HG02678 (cell line): ENCODE measurements at regions not wholly inside any gene's neighbourhood (a gene's known extent, or its start where the extent isn't known, plus 50 kb on each side); places are given as distances from the start of the nearest gene placed in this dataset.

ENCODE experiments used
- ATAC-seq: cut with Tn5 transposase; IDR thresholded peaks from one replicate; pipeline ENCODE4 v1.9.1; 2021; ENCODE audit warnings: mild to moderate bottlenecking, moderate library complexity; ENCODE audit not compliant: unreplicated experiment

DNA sequence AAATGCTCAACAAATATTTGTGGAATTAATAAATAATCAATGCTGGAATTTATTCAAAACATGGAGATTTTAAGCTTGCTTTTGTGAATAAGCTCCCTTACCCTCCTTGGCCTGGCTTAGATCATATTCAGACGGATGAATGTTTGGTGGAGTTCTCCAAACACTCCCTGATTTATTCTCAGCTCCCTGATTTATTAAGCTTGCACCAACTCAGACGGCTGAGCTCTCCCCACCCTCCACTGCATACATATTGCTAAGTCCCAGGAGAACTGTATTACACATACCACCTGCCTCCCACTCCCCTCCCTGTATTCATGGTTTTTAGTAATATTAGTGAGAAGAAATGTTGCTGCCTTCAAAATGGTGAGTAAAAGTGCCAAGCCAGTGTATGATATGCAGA lies 1057.5 kb downstream of the SORCS3 start:
- ATAC-seq: no peak

DNA sequence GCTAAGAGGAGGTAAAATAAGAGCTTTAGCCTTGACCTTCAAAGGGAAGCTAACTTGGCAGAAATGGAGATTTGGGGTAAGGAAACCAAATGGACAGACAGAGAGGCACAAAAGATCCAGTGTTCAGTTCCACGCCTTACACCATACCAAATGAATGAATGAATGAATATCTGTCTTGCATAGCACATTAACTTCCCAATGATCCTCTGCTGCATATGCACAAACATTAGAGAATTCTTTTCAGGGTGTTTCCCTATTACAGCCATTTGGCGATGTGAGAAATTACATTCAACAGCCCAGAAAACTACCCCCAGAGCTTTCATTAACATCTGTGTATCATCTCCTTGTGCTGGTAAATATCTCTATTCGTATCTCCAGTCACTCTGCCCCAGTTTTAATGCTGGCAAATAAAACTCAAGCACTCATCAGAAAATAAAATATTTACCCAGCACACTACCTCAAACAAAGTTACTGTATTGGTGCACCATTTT lies 1056.2 kb downstream of the SORCS3 start:
- no peak for ATAC-seq

GRCh38 chr10:105691811-105692210 lies 1050.7 kb downstream of the SORCS3 start:
- ATAC-seq: no peak

GRCh38 chr10:105682911-105683310 lies 1041.8 kb downstream of the SORCS3 start:
- ATAC-seq: no peak

DNA sequence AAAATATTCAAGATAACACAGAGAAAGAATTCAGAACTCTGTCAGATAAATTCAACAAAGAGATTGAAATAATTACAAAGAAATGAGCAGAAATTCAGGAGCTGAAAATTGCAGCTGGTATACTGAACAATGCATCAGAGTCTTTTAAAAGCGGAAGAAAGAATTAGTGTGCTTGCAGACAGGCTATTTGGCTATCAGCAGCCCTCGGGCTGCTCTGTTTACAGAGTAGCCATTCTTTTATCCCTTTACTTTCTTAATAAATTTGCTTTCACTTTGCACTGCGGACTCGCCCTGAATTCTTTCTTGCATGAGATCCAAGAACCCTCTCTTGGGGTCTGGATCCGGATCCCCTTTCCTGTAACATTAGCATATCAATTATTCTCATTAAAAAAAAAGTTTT lies 1040.0 kb downstream of the SORCS3 start:
- ATAC-seq: no peak

DNA sequence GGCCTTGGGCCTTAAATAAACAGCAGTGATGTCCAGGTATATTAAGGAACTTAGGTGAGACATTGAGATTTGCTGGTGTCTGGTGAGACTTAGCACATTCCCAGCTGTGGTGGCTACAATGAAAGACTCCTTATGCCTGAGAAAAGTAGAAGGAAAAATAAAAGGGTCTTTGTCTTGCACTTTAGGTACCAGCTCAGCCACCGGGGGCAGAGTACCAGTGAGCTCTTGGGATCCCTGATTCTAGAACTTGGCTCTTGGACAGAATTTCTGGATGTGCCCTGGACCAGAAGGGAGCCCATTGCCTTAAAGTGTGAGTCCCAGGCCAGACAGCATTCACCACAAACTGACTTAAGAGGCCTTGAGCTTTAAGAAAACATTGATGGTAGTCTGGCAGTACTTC lies 1038.7 kb downstream of the SORCS3 start:
- ATAC-seq: no peak

DNA sequence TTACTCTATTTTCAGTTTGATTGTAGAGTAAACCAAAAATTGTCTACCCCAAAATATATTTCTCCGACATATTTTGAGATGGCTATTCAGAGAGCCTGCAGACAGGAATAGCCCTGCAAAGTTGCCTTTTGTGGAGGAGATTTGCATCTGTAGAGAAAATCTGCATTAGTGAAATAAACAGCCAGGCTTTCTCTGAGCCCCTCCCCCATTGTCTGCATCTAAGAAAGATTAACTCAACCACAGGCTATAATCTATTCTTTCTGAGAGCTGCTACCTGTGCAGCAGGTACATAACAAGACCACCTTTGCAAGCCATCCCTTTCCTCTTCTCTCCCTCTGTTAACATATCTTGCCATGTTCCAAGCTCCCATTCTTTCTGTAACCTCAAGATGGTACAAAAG lies 1034.2 kb downstream of the SORCS3 start:
- no peak for ATAC-seq

DNA sequence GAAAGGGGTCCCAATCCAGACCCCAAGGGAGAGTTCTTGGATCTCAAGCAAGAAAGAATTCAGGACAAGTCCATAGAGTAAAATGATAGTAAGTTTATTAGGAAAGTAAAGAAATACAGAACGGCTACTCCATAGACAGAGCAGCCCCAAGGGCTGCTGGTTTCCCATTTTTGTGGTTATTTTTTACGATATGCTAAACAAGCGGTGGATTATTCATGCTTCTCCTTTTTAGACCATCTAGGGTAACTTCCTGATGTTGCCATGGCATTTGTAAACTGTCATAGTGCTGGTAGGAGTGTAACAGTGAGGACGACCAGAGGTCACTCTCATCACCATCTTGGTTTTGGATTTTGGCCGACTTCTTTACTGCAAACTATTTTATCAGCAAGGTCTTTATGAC lies 1033.4 kb downstream of the SORCS3 start:
- no peak for ATAC-seq

DNA sequence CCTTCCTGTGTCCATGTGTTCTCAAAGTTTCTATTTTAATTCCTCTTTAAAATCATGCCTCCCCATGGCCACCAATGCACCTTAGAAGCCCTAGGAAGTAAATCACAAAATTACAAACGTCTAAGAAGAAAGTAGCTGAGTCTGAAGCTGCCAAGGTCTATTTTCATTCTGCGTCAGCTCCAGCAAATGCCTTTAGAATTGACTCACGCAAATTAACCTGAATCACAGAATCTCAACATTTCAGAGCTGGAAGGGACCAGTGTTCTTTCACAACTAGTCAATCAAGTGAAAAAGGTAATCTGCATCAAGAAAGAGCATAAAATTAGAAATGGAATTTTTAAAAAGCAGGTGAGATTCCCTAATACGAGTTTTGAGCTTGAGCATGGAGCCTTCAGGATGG lies 1017.6 kb downstream of the SORCS3 start:
- ATAC-seq: no peak

DNA sequence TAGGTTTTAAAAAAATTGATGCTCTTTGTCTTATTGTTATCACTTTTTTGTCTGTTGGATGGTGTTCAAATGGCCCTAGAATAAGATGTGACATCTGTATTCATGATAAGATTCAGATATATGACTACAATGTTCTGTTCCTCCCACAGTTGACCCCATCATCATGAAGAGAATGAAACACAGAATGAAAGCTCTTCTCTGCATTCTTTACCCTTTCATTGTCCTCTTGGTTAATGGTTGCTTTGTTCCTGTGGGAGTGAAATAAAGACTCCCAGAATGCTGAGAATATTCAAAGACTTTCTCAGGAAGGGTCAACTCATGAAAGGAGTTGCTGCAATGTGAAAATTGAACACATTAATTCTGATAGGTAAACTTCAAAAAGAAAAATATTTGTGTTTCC lies 1015.8 kb downstream of the SORCS3 start:
- ATAC-seq: no peak

DNA sequence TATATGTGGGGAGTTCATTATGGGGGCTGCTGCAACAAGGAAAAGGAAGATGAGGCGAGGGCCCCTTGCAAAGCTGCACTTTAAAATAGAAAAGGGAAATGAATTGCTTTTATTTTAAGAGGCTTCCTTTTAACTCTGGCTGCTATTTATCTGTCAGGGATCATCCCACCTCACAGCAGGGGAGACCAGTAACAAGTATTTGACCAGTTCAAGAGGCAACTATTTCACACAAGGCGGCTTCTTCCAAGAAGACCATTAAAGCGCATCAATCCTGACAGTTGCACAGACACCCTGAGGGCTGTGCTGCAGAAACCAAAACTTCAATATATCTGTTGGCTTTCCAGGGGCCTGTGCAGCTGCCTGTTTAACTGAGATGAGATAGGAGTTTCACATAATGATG lies 1009.2 kb downstream of the SORCS3 start:
- no peak for ATAC-seq

GRCh38 chr10:105647354-105647753 lies 1006.3 kb downstream of the SORCS3 start:
- ATAC-seq: no peak

- ATAC-seq: no peak
Observed at GRCh38 chr10:105644978-105645377, 1003.9 kb downstream of the SORCS3 start.

- ATAC-seq: no peak
Observed at GRCh38 chr10:105644559-105644958, 1003.5 kb downstream of the SORCS3 start.

DNA sequence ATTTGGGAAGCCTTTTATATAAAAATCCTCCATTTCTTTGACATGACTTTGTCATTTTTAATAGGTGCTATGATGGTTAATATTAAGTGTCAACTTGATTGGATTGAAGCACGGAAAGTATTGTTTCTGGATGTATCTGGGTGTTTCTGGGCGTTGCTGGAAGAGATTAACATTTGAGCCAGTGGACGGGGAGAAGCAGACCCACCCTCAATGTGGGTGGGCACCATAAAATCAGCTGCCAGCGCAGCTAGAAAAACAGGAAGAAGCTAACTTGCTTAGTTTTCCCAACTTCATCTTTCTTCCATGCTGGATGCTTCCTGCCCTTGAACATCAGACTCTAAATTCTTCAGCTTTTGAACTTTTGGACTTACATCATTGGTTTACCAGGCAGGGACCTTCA lies 1003.0 kb downstream of the SORCS3 start:
- no peak for ATAC-seq

- no peak for ATAC-seq
Observed at GRCh38 chr10:105643660-105644059, 1002.6 kb downstream of the SORCS3 start.

DNA sequence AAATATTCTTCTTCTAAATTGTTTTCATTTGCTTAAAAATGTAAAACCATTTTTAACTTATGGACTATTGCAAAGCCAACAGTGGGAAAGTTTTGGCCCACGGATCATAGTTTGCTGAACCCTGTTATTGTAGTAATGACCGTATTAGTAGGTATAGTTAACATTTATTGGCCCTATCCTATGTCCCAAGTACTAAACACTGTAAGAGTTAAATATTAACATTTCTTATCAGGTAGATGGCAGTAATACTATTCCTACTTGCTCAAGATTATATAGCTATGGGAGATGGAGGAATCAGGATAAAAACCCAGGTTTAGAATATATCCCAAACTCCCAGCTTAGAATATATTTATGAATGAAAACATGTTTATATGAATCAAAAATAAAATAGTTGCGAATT lies 993.2 kb downstream of the SORCS3 start:
- ATAC-seq: no peak

- ATAC-seq: no peak
Observed at GRCh38 chr10:105615715-105616365, 974.8 kb downstream of the SORCS3 start.

DNA sequence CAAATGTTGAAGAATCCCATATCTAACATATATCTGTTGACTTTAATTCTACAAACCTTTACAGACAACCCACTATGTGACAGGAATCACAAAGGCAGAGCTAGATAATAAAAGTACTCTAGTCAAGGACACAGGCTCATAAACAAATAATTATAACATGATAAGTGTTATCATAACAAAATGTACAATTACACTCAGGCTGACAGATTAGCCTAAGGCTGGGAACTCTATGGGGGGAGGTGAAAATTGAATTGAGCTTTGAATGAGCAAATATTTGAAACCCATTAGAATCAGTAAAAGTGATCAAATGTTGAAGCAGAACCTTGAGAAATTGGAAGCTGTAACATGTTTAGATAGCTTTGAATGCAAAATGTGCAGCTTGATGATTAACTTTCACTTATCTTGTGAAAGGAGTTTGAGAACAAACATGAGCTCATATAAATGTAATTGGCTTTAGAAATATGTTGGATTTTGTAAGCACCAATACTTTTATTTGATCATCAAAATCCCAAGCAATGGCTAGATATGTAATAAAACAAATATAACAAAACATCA lies 970.2 kb downstream of the SORCS3 start:
- ATAC-seq: no peak

DNA sequence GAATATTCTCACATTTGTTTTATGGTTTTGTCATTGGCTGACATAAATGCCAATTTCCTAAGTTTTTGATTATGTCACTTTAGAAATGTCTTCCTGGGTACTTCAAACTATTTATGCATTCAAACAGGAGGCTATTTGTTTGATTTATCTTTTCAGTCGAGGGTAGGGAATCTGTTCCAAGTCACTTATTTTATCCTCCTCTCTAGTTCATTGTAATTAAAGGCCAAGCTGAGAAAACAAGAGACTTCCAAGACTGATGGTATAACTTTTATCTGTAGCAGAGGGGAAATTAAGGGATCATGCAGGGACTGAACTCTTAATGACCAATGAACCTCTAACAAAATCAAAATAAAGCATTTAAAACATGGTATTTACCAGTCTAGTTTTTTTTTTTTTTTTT lies 968.4 kb downstream of the SORCS3 start:
- ATAC-seq: no peak

GRCh38 chr10:105605918-105606317 lies 964.8 kb downstream of the SORCS3 start:
- ATAC-seq: no peak

- ATAC-seq: no peak
Observed at GRCh38 chr10:105605104-105605503, 964.0 kb downstream of the SORCS3 start.

- no peak for ATAC-seq
Observed at GRCh38 chr10:105598207-105598606, 957.1 kb downstream of the SORCS3 start.
